Fibroblast of lung (primary cell): ENCODE measurements at regions not wholly inside any gene's neighbourhood (a gene's known extent, or its start where the extent isn't known, plus 50 kb on each side); places are given as distances from the start of the nearest gene placed in this dataset.

Source experiments
- DNase-seq, 2 donors: peaks; one replicate each; pipeline versions ENCODE4 v3.0.0 to v3.0.0-alpha.2; 2010; ENCODE audit warnings: low read depth in 2 of 2
- H2AFZ ChIP-seq: 2 replicates; pipeline ENCODE4 v1.5.1; 2012; ENCODE audit warnings: low read length, control low read depth, inconsistent platforms
- H3K27ac ChIP-seq: 2 replicates; pipeline ENCODE4 v1.5.1; 2011; ENCODE audit warnings: low read length, control low read depth; ENCODE audit not compliant: insufficient read depth
- H3K27me3 ChIP-seq: 2 replicates; pipeline ENCODE4 v1.5.1; 2011; ENCODE audit warnings: mild to moderate bottlenecking, low read length; ENCODE audit not compliant: control insufficient read depth, insufficient read depth
- H3K36me3 ChIP-seq: 2 replicates; pipeline ENCODE4 v1.5.1; 2011; ENCODE audit warnings: low read length; ENCODE audit not compliant: control insufficient read depth, insufficient read depth
- H3K4me1 ChIP-seq: 2 replicates; pipeline ENCODE4 v1.5.1; 2011; ENCODE audit warnings: low read length; ENCODE audit not compliant: control insufficient read depth, insufficient read depth; ENCODE audit errors: extremely low read depth
- H3K4me2 ChIP-seq: 2 replicates; pipeline ENCODE4 v1.5.1; 2011; ENCODE audit warnings: low read length, control low read depth; ENCODE audit not compliant: insufficient read depth; ENCODE audit errors: extremely low read depth
- H3K4me3 ChIP-seq, 4 experiments: fragments of 200-600 bp in 1 of 4; sonication (generic) in 1 of 4; replicated peaks in 1 of 4; 2 replicates each; pipeline ENCODE4 v1.5.1; 2011 to 2016; ENCODE audit warnings: low read length in 4 of 4, low read depth in 3 of 4, mild to moderate bottlenecking in 3 of 4, control low read depth in 2 of 4, inconsistent platforms in 1 of 4, mixed read lengths in 1 of 4; ENCODE audit not compliant: insufficient read depth in 1 of 4; ENCODE audit errors: control extremely low read depth in 1 of 4
- H3K79me2 ChIP-seq: 2 replicates; pipeline ENCODE4 v1.5.1; 2012; ENCODE audit warnings: mild to moderate bottlenecking, low read length, inconsistent platforms; ENCODE audit not compliant: control insufficient read depth, insufficient read depth
- H3K9ac ChIP-seq: 2 replicates; pipeline ENCODE4 v1.5.1; 2011; ENCODE audit warnings: mild to moderate bottlenecking, low read length, control low read depth; ENCODE audit not compliant: insufficient read depth
- H3K9me3 ChIP-seq: 2 replicates; pipeline ENCODE4 v1.5.1; 2012; ENCODE audit warnings: low read depth, low read length; ENCODE audit not compliant: control insufficient read depth, insufficient read depth
- H4K20me1 ChIP-seq: 2 replicates; pipeline ENCODE4 v1.5.1; 2011; ENCODE audit warnings: low read length; ENCODE audit not compliant: control insufficient read depth, insufficient read depth; ENCODE audit errors: extremely low read depth
- CTCF ChIP-seq, 2 donors: IDR thresholded peaks in 1 of 2; conservative IDR thresholded peaks in 1 of 2; 1 replicate in 1 of 2; 2 replicates in 1 of 2; pipeline ENCODE4 v1.5.1; 2011 to 2012; ENCODE audit warnings: low read length in 2 of 2, control low read depth in 1 of 2, inconsistent platforms in 1 of 2, low read depth in 1 of 2, mild to moderate bottlenecking in 1 of 2
- EZH2 ChIP-seq: IDR thresholded peaks from 2 replicates; pipeline ENCODE4 v1.5.1; 2012; ENCODE audit warnings: low read length, control low read depth, mild to moderate bottlenecking; ENCODE audit errors: missing control alignments

GRCh38 chr2:66889632-66889882 lies 454.6 kb downstream of the MEIS1 start:
- no peak for DNase-seq
- no peaks in the 10 kb centered on the region for H4K20me1 ChIP-seq
- peak overlapping the region; percentile 38 for H3K4me2 ChIP-seq
- H3K4me3 ChIP-seq, result no peak overlapping the region
- peak overlapping the region; percentile 75 for H3K27ac ChIP-seq
- H3K79me2 ChIP-seq, result no peaks in the 10 kb centered on the region
- H3K9ac ChIP-seq, result no peak overlapping the region
- H3K4me1 ChIP-seq, result peaks cover 7% of the 10 kb centered on the region
- H3K9me3 ChIP-seq, result no peaks in the 10 kb centered on the region
- no peaks in the 10 kb centered on the region for H3K36me3 ChIP-seq
- H2AFZ ChIP-seq, result no peak overlapping the region
- H3K27me3 ChIP-seq, result no peaks in the 10 kb centered on the region
- no peak for TF ChIP-seq CTCF (conservative IDR thresholded peaks at IDR 0.05 in 1 of 2, IDR thresholded peaks at IDR 0.05 in 1 of 2; ENCODE audit: low read depth in 1 of 2, low read length in 2 of 2)
- TF ChIP-seq EZH2, result no peak

GRCh38 chr2:66890166-66890742 lies 455.3 kb downstream of the MEIS1 start:
- Histone ChIP-seq H3K4me3 (no peak overlapping the region), H3K9ac (no peak overlapping the region), H2AFZ (no peak overlapping the region), H3K4me2 (no peak overlapping the region), H3K9me3 (no peaks in the 10 kb centered on the region), H3K27ac (no peak overlapping the region), H3K36me3 (no peaks in the 10 kb centered on the region), H3K79me2 (no peaks in the 10 kb centered on the region), H4K20me1 (no peaks in the 10 kb centered on the region), H3K4me1 (peaks cover 7% of the 10 kb centered on the region), H3K27me3 (no peaks in the 10 kb centered on the region)
- TF ChIP-seq CTCF (conservative IDR thresholded peaks at IDR 0.05 in 1 of 2, IDR thresholded peaks at IDR 0.05 in 1 of 2; ENCODE audit: low read depth in 1 of 2, low read length in 2 of 2) (no peak), EZH2 (no peak)
- peak; percentile 42 to 46 for DNase-seq

DNA sequence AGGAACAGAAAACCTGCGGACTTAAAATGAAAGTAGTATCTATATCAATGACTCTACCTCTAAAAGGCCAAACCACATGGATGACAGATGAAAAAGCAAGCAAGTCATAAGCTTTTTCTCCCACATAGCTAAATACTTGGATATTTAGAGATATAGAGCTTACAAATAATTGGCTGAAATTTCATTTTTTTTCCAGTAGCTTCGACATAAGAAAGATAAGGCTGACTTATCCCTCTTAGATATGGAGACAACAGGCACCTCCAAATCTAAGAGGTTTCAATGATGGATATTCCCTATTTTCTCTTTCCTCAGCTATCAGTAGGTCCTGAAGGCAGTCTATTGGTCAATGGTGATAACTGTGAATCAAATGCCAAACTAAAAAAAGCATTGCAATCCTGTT lies 460.3 kb downstream of the MEIS1 start:
- Histone ChIP-seq H3K27ac (no peak overlapping the region), H2AFZ (no peak overlapping the region), H3K9me3 (no peaks in the 10 kb centered on the region), H3K27me3 (no peaks in the 10 kb centered on the region), H3K4me1 (peaks cover 15% of the 10 kb centered on the region), H3K4me2 (no peak overlapping the region), H3K36me3 (no peaks in the 10 kb centered on the region), H3K9ac (no peak overlapping the region), H3K79me2 (no peaks in the 10 kb centered on the region), H3K4me3 (no peak overlapping the region), H4K20me1 (no peaks in the 10 kb centered on the region)
- DNase-seq, result peak in 1 of 2 donors; percentile 41
- no peak for TF ChIP-seq CTCF (conservative IDR thresholded peaks at IDR 0.05 in 1 of 2, IDR thresholded peaks at IDR 0.05 in 1 of 2; ENCODE audit: low read depth in 1 of 2, low read length in 2 of 2)
- TF ChIP-seq EZH2, result no peak
